ENCODE measurements at regions not wholly inside any gene's neighbourhood (a gene's known extent, or its start where the extent isn't known, plus 50 kb on each side); places are given as distances from the start of the nearest gene placed in this dataset.

DNA sequence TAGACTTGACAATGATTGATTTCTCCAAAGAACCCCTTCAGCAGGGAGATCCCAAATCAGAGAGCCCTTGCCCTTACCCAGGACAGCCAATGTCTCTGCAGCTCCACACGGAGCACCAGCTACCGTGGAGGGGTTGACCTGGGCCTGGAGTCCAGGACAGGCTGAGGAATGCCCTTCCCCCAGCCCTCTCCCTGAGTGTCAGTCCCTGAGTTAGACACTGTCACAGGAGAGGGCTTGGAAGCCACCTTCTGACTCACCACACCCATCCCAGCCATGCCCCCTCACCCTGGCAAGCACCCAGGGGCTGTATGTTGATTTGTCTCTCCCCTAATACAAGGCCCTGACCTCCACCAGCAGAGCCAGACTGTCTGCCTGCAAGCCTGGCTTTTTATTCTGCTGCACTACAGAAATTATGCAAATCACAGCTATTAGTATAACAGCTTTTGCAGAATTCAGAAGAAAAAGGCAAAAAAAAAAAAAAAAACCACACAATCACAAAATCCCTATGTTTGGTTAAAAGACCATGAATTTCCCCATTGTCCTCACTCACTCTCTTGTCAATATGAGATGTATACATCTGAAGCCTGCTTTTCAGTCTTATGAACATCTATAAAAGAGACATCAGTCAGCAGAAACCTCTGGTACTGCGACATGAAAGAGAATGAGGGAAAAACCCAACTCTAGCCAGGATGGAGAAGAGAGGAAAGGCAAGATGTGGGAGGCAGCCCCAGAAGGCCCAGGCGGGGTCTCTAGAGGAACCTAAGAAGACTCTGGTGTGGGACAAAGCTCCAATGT, 240.7 kb downstream of the UQCRFS1 start:
- DNase-seq (ENCODE audit: low read depth): no peak

DNA sequence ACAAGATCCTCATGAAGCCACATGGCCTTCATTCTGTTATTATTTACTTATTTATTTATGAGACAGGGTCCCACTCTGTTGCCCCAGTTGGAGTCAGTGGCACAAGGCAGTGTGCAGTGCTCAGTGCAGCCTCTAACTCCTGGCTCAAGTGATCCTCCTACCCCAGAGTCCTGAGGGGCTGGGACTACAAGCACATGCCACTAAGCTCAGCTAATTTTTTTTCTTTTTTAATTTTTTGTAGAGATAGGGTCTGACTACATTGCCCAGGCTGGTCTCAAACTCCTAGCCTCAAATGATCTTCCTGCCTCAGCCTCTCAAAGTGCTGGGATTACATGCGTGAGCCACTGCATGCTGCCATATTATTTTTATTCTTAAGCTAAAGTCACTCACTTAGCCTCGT, 241.4 kb downstream of the UQCRFS1 start:
- DNase-seq (ENCODE audit: low read depth): no peak

DNA sequence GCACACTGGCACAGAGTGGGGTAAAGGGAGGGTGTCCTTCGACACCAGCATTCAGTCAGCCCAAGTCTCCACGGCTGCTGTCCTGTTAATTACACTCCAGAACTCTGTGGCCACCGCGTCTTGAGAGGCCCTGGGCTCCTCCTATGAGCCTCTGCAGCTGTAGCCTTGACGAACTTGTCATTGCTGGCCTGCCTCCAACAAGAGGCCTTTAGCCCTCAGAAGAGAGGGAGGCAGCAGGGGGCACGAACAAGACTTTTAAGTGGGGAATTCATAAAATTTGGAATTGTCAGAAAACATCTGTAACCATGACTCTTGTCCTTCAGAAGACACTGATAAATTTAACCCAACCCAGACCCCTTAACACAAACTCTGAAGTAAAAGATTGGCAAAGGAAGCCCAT, 241.9 kb downstream of the UQCRFS1 start:
- no peak for DNase-seq (ENCODE audit: low read depth)

GRCh38 chr19:28968721-28969120, 244.2 kb downstream of the UQCRFS1 start:
- DNase-seq (ENCODE audit: low read depth): no peak

DNA sequence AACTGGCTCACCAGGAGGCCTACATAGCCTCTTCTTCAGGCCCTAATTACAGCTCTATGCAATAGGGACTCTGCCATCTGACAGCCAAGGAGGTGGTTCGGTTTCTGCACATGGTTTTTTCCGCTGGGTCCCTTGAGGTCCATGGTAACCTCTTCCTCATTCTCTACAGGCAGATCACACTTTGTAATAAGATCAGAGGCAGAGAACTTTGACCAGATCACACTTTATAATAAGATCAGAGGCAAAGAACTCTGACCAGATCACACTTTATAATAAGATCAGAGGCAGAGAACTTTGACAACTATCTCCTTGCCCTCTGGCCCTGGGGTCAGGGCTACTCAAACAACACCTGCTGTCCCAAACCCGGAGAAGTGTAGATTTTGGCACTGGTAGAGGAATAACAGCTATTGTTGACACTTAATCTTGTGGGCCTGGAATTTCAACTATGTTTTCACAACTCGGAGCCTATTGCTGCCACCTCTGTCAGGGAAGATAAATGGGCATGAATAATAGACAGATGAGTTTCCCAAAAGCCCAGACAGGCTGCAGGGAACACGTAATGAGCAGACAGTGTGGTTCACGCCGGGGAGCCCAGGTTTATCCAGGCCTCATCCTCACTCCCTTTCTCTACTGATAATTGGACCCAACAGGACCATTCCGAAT, 246.1 kb downstream of the UQCRFS1 start:
- no peak for DNase-seq (ENCODE audit: low read depth)

DNA sequence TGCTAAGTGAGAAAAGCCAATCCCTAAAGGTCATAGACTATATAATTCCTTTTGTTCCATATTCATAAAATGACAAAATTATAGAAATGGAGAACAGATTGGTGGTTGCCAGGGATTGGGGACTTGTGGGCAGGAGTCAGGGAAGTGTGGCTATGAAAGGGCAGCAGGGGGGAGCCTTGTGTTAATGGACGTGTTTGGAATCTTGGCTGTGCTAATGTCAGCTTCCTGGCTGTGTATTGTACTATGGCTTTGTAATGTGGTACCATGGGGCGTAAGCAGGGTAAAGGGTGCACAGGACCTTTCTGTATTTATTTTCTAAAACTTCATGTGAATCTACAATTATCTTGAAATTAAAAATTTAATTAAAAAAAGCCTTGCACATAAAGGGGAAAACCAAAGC, 248.5 kb downstream of the UQCRFS1 start:
- DNase-seq (ENCODE audit: low read depth): no peak

GRCh38 chr19:28963486-28964250, 249.3 kb downstream of the UQCRFS1 start:
- no peak for DNase-seq (ENCODE audit: low read depth)

DNA sequence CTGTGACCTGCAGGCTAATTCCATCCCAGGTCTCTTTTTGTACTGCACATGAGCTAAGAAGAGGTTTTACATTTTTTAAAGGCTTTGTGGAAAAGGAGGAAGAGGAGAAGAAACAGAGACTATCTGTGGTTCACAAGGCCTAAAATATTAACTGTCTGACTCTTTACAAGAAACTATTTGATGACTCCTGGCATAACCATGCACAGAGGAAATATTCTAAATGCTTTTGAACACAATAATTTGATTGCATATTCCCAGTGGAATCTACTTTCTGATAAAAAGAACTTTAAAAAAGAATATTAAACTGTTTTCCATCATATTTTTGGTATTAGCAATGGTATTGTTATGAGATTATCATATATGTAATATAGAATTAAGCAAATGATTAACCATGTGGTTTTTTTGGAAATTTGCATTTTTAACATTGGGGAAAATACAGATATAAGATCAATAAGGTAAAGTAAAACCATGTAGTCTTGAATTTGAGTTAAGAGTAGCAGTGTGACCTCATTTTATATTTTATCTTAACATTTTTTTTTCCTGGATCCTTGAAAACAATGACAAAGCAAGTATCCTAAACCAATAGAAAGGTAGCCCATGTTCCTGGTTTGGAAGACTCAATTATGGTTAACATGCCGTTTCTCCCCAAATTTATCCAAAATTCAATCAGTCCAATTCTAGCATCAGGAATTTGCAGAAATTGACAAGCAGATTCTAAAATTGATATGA, 251.0 kb downstream of the UQCRFS1 start:
- DNase-seq (ENCODE audit: low read depth): peak; percentile 84

- DNase-seq (ENCODE audit: low read depth): peak; percentile 86
Observed at GRCh38 chr19:28960986-28961705, 251.8 kb downstream of the UQCRFS1 start.

GRCh38 chr19:28960586-28960985, 252.4 kb downstream of the UQCRFS1 start:
- DNase-seq (ENCODE audit: low read depth): no peak

DNA sequence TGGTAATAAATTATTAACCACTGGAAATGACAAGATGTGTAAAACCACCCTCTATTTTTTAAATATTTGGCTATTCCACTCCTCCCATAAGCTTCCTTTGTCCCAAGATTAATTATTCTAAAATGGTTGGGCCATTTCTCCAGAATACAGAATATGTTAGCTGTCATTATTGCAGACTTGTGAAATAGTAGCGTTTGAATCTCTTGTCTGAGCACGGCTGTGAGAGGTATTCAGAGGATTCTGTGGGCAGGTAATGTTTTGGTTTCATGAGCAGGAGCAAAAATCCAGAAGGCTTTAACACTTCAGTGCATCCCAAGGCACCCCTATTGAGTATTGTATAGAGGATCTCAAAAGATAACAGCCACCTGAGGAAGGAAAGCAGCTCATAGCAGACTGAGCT, 256.0 kb downstream of the UQCRFS1 start:
- no peak for DNase-seq (ENCODE audit: low read depth)

DNA sequence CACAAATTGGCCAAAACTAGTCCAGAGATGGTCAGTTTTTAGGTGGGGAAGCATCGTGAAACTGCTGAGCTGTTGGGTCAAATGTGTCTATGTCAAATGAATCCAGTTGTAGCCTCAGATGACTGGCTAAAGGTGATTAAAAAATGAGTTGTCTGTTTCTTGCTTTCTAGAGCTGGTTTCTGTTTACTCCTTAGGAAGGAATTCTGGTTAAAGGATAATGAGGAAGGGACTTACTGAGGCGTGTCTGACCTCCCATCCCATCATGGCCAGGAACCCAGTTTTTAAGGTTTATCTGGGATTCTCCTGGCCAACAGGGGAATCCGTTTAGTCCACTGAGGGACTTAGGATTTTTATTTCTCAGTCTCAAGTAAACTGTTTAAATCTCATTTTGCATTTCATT, 256.5 kb downstream of the UQCRFS1 start:
- DNase-seq (ENCODE audit: low read depth): no peak

DNA sequence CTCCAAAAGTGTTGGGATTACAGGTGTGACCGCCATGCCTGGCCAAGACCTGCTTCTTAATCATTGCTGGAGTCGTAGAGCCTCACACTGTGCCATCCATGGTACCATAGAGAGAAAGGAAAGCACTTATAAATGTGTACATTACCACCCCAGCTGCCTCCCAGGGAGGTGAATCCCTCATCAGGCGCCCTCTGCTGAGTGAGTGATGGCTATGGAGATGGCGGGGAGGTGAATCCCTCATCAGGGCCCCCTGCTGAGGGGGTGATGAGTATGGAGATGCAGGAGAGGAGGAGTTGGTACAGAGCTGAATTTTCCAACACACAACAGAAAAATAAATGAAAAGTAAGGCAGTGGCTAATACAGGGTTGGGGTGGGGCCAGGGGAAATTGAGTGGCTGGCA, 263.4 kb downstream of the UQCRFS1 start:
- no peak for DNase-seq (ENCODE audit: low read depth)

- no peak for DNase-seq (ENCODE audit: low read depth)
Observed at GRCh38 chr19:28949027-28949426, 263.9 kb downstream of the UQCRFS1 start.

- no peak for DNase-seq (ENCODE audit: low read depth)
Observed at GRCh38 chr19:28948566-28948965, 264.4 kb downstream of the UQCRFS1 start.

- DNase-seq (ENCODE audit: low read depth): no peak
Observed at GRCh38 chr19:28948026-28948425, 264.9 kb downstream of the UQCRFS1 start.

DNA sequence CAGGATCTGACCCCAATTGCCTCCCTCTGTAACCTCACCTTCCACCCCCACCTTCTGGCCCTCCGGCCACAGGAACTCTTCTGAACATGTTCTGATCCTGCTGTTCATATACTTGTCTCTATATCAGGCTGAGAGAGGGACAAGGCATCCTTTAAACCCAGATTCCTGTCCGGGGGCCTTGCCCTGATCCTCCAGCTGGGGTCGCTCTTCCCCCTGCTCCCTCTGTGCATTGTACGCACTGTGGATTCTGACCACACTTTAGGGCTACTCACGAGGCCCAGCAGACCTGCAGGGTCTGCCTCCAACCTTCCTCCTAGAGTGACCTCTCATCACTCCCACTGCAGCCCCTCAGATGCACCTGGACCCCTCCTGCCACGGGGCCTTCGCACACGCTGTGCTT, 269.3 kb downstream of the UQCRFS1 start:
- DNase-seq (ENCODE audit: low read depth): no peak

DNA sequence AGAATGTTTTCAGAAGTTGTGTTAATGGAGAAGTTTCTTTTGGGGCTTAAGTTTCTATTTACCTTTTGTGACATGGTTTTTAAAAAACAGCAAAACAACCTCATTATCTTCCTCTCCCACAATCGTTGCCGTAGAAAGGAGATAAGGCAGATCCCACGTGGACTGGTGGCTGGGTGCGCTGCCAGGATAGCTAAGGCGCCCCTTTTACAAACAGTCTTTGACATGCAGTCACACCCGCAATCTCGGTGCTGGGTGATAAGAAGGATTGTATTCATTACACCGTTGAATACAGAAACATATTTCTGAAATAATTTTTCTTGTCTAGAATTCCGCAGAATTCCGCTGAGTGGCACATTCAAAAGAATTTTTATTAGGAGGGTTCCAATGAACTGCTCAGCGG, 271.1 kb downstream of the UQCRFS1 start:
- no peak for DNase-seq (ENCODE audit: low read depth)

GRCh38 chr19:28940751-28941500, 272.0 kb downstream of the UQCRFS1 start:
- peak; percentile 62 for DNase-seq (ENCODE audit: low read depth)

GRCh38 chr19:28939236-28939635, 273.7 kb downstream of the UQCRFS1 start:
- no peak for DNase-seq (ENCODE audit: low read depth)

GRCh38 chr19:28936001-28936400, 276.9 kb downstream of the UQCRFS1 start:
- DNase-seq (ENCODE audit: low read depth): no peak

Measured in ELR (cell line).